HCT116 (cell line): ENCODE measurements at regions not wholly inside any gene's neighbourhood (a gene's known extent, or its start where the extent isn't known, plus 50 kb on each side); places are given as distances from the start of the nearest gene placed in this dataset.

ENCODE experiments used
- ATAC-seq: fragments of 200-7000 bp; cut with Tn5 transposase; 2 replicates; pipeline ENCODE4 v1.9.1; 2020; ENCODE audit warnings: mild to moderate bottlenecking, moderate library complexity
- BruUV-seq: library from RNA; stranded (reverse); fragments of 400-500 nt; replicated peaks from 2 replicates; lab custom pipeline; 2021; lab: Mats Ljungman, UMichigan
- CTCF ChIA-PET: fragments of 300-600 bp; sonication (Branson Sonifier 250); formaldehyde crosslinking; loops from one replicate; lab custom pipeline; 2021; ENCODE audit warnings: antibody characterized with exemption; lab: Charles Lee
- POLR2A ChIA-PET: fragments of 300-600, 350-600 bp; sonication (Branson Sonifier 250); formaldehyde crosslinking; loops from one replicate; lab custom pipeline; 2021; ENCODE audit warnings: antibody characterized with exemption; lab: Charles Lee
- RAD21 ChIA-PET, 2 experiments: fragments of 300-600 bp; sonication (Branson Sonifier 250); formaldehyde crosslinking; loops; one replicate each; lab custom pipeline; 2023; ENCODE audit warnings: low total read pairs in 2 of 2; ENCODE audit not compliant: uncharacterized antibody in 2 of 2, unreplicated experiment in 2 of 2, low non-redundant PET in 1 of 2; lab: Charles Lee
- DNase-seq: peaks from one replicate; pipeline ENCODE4 v3.0.0-alpha.2; 2010; ENCODE audit warnings: low read depth, low spot score
- H2AFZ ChIP-seq: fragments of 200-600 bp; shearing (Covaris generic), sonication (generic); 2 replicates; pipeline ENCODE4 v1.6.1; 2017; ENCODE audit warnings: low read depth, mixed run types, mixed read lengths, antibody characterized with exemption, low read length; ENCODE audit not compliant: poor library complexity, severe bottlenecking
- H3K27ac ChIP-seq: 2 replicates; pipeline ENCODE4 v1.5.1; 2012; ENCODE audit warnings: low read depth, low read length
- H3K27me3 ChIP-seq: fragments of 200-600 bp; sonication (generic); 2 replicates; pipeline ENCODE4 v1.6.1; 2016; ENCODE audit warnings: mixed run types, low read length, mixed read lengths; ENCODE audit not compliant: insufficient read depth
- H3K36me3 ChIP-seq, 2 experiments: fragments of 200-500 bp in 1 of 2; fragments of 200-600 bp in 1 of 2; sonication (Bioruptor generic) in 1 of 2; sonication (generic) in 1 of 2; 2 replicates each; pipeline versions ENCODE4 v1.5.1 to v1.6.1; 2014 to 2016; ENCODE audit warnings: low read length in 2 of 2, inconsistent platforms in 1 of 2, mixed read lengths in 1 of 2, mixed run types in 1 of 2; ENCODE audit not compliant: insufficient read depth in 2 of 2, control insufficient read depth in 1 of 2
- H3K4me1 ChIP-seq, 2 experiments: fragments of 200-600 bp in 1 of 2; sonication (generic) in 1 of 2; 2 replicates each; pipeline versions ENCODE4 v1.5.1 to v1.6.1; 2012 to 2017; ENCODE audit warnings: low read length in 2 of 2, inconsistent platforms in 1 of 2, mild to moderate bottlenecking in 1 of 2, mixed read lengths in 1 of 2, mixed run types in 1 of 2, moderate library complexity in 1 of 2; ENCODE audit not compliant: insufficient read depth in 2 of 2, control insufficient read depth in 1 of 2
- H3K4me2 ChIP-seq: fragments of 200-600 bp; sonication (generic); 2 replicates; pipeline ENCODE4 v1.6.1; 2017; ENCODE audit warnings: mixed run types, low read length, mixed read lengths
- H3K4me3 ChIP-seq, 2 experiments: fragments of 200-600 bp in 1 of 2; sonication (generic) in 1 of 2; replicated peaks in 1 of 2; 2 replicates each; pipeline ENCODE4 v1.5.1; 2011 to 2016; ENCODE audit warnings: low read length in 2 of 2, control low read depth in 1 of 2, low read depth in 1 of 2, mild to moderate bottlenecking in 1 of 2, mixed read lengths in 1 of 2, mixed run types in 1 of 2
- H3K79me2 ChIP-seq: fragments of 200-600 bp; sonication (generic); 2 replicates; pipeline ENCODE4 v1.6.1; 2017; ENCODE audit warnings: mild to moderate bottlenecking, mixed run types, low read length, moderate library complexity, mixed read lengths; ENCODE audit not compliant: insufficient read depth
- H3K9ac ChIP-seq: fragments of 200-600 bp; sonication (generic); 2 replicates; pipeline ENCODE4 v1.6.1; 2016; ENCODE audit warnings: low read length, mixed read lengths
- H3K9me2 ChIP-seq: fragments of 200-600 bp; sonication (generic), shearing (Covaris generic); 2 replicates; pipeline ENCODE4 v1.6.1; 2017; ENCODE audit warnings: mixed run types, mild to moderate bottlenecking, moderate library complexity; ENCODE audit not compliant: insufficient read depth
- H3K9me3 ChIP-seq, 2 experiments: fragments of 200-500 bp in 1 of 2; fragments of 200-600 bp in 1 of 2; sonication (Bioruptor generic) in 1 of 2; sonication (generic) in 1 of 2; 2 replicates each; pipeline ENCODE4 v1.6.1; 2014 to 2017; ENCODE audit warnings: low read length in 2 of 2, mixed read lengths in 2 of 2, inconsistent platforms in 1 of 2, low read depth in 1 of 2, mild to moderate bottlenecking in 1 of 2, mixed run types in 1 of 2, moderate library complexity in 1 of 2; ENCODE audit not compliant: control insufficient read depth in 1 of 2, insufficient read depth in 1 of 2
- H4K20me1 ChIP-seq: fragments of 200-600 bp; sonication (generic), shearing (Covaris generic); 2 replicates; pipeline ENCODE4 v1.6.1; 2017; ENCODE audit warnings: mixed run types, mild to moderate bottlenecking, moderate library complexity; ENCODE audit not compliant: insufficient read depth
- ATF3 ChIP-seq: IDR thresholded peaks from 2 replicates; pipeline ENCODE4 v1.6.1; 2012
- CBX3 ChIP-seq: IDR thresholded peaks from 2 replicates; pipeline ENCODE4 v1.6.1; 2012; ENCODE audit warnings: low read depth
- CEBPB ChIP-seq: IDR thresholded peaks from 2 replicates; pipeline ENCODE4 v1.6.1; 2012; ENCODE audit warnings: low read depth
- EGR1 ChIP-seq: IDR thresholded peaks from 2 replicates; pipeline ENCODE4 v1.6.1; 2012; ENCODE audit warnings: low read depth
- ELF1 ChIP-seq: IDR thresholded peaks from 2 replicates; pipeline ENCODE4 v1.6.1; 2012; ENCODE audit warnings: low read depth, borderline replicate concordance
- EZH2 ChIP-seq: fragments of 200-600 bp; sonication (generic); IDR thresholded peaks from 2 replicates; pipeline ENCODE4 v1.6.1; 2017; ENCODE audit warnings: antibody characterized with exemption, mixed run types
- EZH2phosphoT487 ChIP-seq: fragments of 200-600 bp; IDR thresholded peaks from 2 replicates; pipeline ENCODE4 v1.6.1; 2018; ENCODE audit warnings: antibody characterized with exemption, borderline replicate concordance
- FOSL1 ChIP-seq: IDR thresholded peaks from 2 replicates; pipeline ENCODE4 v1.6.1; 2012; ENCODE audit warnings: low read depth
- JUND ChIP-seq: IDR thresholded peaks from 2 replicates; pipeline ENCODE4 v1.6.1; 2012
- POLR2AphosphoS5 ChIP-seq: IDR thresholded peaks from 2 replicates; pipeline ENCODE4 v1.6.1; 2011; ENCODE audit warnings: mild to moderate bottlenecking, low read depth, low read length, moderate library complexity
- RAD21 ChIP-seq: IDR thresholded peaks from 2 replicates; pipeline ENCODE4 v1.6.1; 2012; ENCODE audit warnings: low read depth, mild to moderate bottlenecking
- SIN3A ChIP-seq: IDR thresholded peaks from 2 replicates; pipeline ENCODE4 v1.6.1; 2012; ENCODE audit warnings: low read depth
- SP1 ChIP-seq: IDR thresholded peaks from 2 replicates; pipeline ENCODE4 v1.6.1; 2012; ENCODE audit warnings: low read depth
- SRF ChIP-seq: IDR thresholded peaks from 2 replicates; pipeline ENCODE4 v1.6.1; 2012; ENCODE audit warnings: low read depth
- TCF7L2 ChIP-seq: IDR thresholded peaks from 2 replicates; pipeline ENCODE4 v1.7.0; 2011; ENCODE audit warnings: borderline replicate concordance, inconsistent platforms; ENCODE audit not compliant: insufficient read depth, insufficient read length; ENCODE audit errors: extremely low read depth
- intact Hi-C: fragments of 100-400 bp; cut with micrococcal nuclease; formaldehyde crosslinking; loops from 2 replicates; pipeline ENCODE4 v1.10.0; 2022
- TF ChIP-seq, protein P1 (sequence below): IDR thresholded peaks from 2 replicates; pipeline ENCODE4 v1.6.1; 2012; ENCODE audit warnings: low read depth
- TF ChIP-seq, protein P2 (sequence below): IDR thresholded peaks from 2 replicates; pipeline ENCODE4 v1.6.1; 2012
- TF ChIP-seq, protein P3 (sequence below): IDR thresholded peaks from 2 replicates; pipeline ENCODE4 v1.6.1; 2011; ENCODE audit warnings: mild to moderate bottlenecking, low read length, moderate library complexity; ENCODE audit not compliant: insufficient replicate concordance; ENCODE audit errors: extremely low read depth

GRCh38 chr1:79373481-79374125, 367.1 kb upstream of the ADGRL4 start:
- Histone ChIP-seq H3K27ac (no peak overlapping the region), H4K20me1 (no peaks in the 10 kb centered on the region), H3K36me3 (no peaks in the 10 kb centered on the region), H3K9ac (no peak overlapping the region), H2AFZ (no peak overlapping the region), H3K9me2 (no peaks in the 10 kb centered on the region), H3K27me3 (no peaks in the 10 kb centered on the region), H3K4me3 (no peak overlapping the region), H3K4me1 (no peaks in the 10 kb centered on the region), H3K79me2 (no peaks in the 10 kb centered on the region), H3K4me2 (no peak overlapping the region), H3K9me3 (no peaks in the 10 kb centered on the region)
- intact Hi-C loops, result no loop called here
- RAD21 ChIA-PET, result no interaction called here
- DNase-seq (no peak), ATAC-seq (no peak)
- no TSS peak for BruUV-seq
- POLR2A ChIA-PET, result no interaction called here
- CTCF ChIA-PET, result no interaction called here
- TF ChIP-seq EZH2 (no peak), POLR2AphosphoS5 (no peak), JUND (no peak), ATF3 (no peak), CBX3 (no peak), SRF (no peak), FOSL1 (no peak), SIN3A (no peak), RAD21 (no peak), EZH2phosphoT487 (no peak), ELF1 (no peak), EGR1 (no peak), TCF7L2 (no peak), CEBPB (no peak), SP1 (no peak)
- TF ChIP-seq, protein P1, sequence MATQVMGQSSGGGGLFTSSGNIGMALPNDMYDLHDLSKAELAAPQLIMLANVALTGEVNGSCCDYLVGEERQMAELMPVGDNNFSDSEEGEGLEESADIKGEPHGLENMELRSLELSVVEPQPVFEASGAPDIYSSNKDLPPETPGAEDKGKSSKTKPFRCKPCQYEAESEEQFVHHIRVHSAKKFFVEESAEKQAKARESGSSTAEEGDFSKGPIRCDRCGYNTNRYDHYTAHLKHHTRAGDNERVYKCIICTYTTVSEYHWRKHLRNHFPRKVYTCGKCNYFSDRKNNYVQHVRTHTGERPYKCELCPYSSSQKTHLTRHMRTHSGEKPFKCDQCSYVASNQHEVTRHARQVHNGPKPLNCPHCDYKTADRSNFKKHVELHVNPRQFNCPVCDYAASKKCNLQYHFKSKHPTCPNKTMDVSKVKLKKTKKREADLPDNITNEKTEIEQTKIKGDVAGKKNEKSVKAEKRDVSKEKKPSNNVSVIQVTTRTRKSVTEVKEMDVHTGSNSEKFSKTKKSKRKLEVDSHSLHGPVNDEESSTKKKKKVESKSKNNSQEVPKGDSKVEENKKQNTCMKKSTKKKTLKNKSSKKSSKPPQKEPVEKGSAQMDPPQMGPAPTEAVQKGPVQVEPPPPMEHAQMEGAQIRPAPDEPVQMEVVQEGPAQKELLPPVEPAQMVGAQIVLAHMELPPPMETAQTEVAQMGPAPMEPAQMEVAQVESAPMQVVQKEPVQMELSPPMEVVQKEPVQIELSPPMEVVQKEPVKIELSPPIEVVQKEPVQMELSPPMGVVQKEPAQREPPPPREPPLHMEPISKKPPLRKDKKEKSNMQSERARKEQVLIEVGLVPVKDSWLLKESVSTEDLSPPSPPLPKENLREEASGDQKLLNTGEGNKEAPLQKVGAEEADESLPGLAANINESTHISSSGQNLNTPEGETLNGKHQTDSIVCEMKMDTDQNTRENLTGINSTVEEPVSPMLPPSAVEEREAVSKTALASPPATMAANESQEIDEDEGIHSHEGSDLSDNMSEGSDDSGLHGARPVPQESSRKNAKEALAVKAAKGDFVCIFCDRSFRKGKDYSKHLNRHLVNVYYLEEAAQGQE, result no peak
- TF ChIP-seq, protein P2, sequence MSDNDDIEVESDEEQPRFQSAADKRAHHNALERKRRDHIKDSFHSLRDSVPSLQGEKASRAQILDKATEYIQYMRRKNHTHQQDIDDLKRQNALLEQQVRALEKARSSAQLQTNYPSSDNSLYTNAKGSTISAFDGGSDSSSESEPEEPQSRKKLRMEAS, result no peak
- TF ChIP-seq, protein P3, sequence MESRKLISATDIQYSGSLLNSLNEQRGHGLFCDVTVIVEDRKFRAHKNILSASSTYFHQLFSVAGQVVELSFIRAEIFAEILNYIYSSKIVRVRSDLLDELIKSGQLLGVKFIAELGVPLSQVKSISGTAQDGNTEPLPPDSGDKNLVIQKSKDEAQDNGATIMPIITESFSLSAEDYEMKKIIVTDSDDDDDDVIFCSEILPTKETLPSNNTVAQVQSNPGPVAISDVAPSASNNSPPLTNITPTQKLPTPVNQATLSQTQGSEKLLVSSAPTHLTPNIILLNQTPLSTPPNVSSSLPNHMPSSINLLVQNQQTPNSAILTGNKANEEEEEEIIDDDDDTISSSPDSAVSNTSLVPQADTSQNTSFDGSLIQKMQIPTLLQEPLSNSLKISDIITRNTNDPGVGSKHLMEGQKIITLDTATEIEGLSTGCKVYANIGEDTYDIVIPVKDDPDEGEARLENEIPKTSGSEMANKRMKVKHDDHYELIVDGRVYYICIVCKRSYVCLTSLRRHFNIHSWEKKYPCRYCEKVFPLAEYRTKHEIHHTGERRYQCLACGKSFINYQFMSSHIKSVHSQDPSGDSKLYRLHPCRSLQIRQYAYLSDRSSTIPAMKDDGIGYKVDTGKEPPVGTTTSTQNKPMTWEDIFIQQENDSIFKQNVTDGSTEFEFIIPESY, result no peak
- TF ChIP-seq, all 23 proteins: peak for 0
